GM12878 (cell line): ENCODE measurements at regions not wholly inside any gene's neighbourhood (a gene's known extent, or its start where the extent isn't known, plus 50 kb on each side); places are given as distances from the start of the nearest gene placed in this dataset.

Experiments used
- BHLHE40 ChIP-seq, 2 experiments: fragments of 450-650 bp in 1 of 2; IDR thresholded peaks; 2 replicates each; pipeline ENCODE4 v1.6.1; 2011 to 2017; ENCODE audit warnings: low read depth in 2 of 2, borderline replicate concordance in 1 of 2, improper control_type of control experiment in 1 of 2, low read length in 1 of 2, mild to moderate bottlenecking in 1 of 2
- CEBPB ChIP-seq, 2 experiments: fragments of 150-350 bp in 1 of 2; IDR thresholded peaks; 2 replicates each; pipeline ENCODE4 v1.6.1; 2012 to 2014; ENCODE audit warnings: low read depth in 2 of 2, low read length in 2 of 2, borderline replicate concordance in 1 of 2, inconsistent platforms in 1 of 2
- CHD1 ChIP-seq: IDR thresholded peaks from 2 replicates; pipeline ENCODE4 v1.6.1; 2012; ENCODE audit warnings: low read depth, low read length, improper control_type of control experiment
- E2F4 ChIP-seq: IDR thresholded peaks from 2 replicates; pipeline ENCODE4 v1.6.1; 2012; ENCODE audit warnings: low read depth, low read length, improper control_type of control experiment
- FOS ChIP-seq: IDR thresholded peaks from 3 replicates; pipeline ENCODE4 v1.6.1; 2011; ENCODE audit warnings: borderline replicate concordance; ENCODE audit not compliant: insufficient read length; ENCODE audit errors: extremely low read depth
- HCFC1 ChIP-seq: fragments of 150-350 bp; IDR thresholded peaks from 2 replicates; pipeline ENCODE4 v1.6.1; 2014; ENCODE audit warnings: low read length
- IKZF1 ChIP-seq: fragments of 450-650 bp; conservative IDR thresholded peaks from 2 replicates; pipeline ENCODE4 v1.6.1; 2017; ENCODE audit warnings: antibody characterized with exemption, mild to moderate bottlenecking
- IRF3 ChIP-seq: fragments of 450-650 bp; IDR thresholded peaks from 2 replicates; pipeline ENCODE4 v1.6.1; 2014; ENCODE audit warnings: mild to moderate bottlenecking
- MTA3 ChIP-seq: IDR thresholded peaks from 2 replicates; pipeline ENCODE4 v1.6.1; 2012; ENCODE audit warnings: low read length, inconsistent platforms, borderline replicate concordance
- MXI1 ChIP-seq: fragments of 150-350 bp; IDR thresholded peaks from 2 replicates; pipeline ENCODE4 v1.6.1; 2011; ENCODE audit warnings: low read depth, mild to moderate bottlenecking, inconsistent platforms, low read length, improper control_type of control experiment
- NBN ChIP-seq: fragments of 450-650 bp; IDR thresholded peaks from 2 replicates; pipeline ENCODE4 v1.6.1; 2016
- NRF1 ChIP-seq: conservative IDR thresholded peaks from 2 replicates; pipeline ENCODE4 v1.6.1; 2011; ENCODE audit warnings: mild to moderate bottlenecking, low read depth, low read length, improper control_type of control experiment
- PAX5 ChIP-seq: IDR thresholded peaks from 2 replicates; pipeline ENCODE4 v1.6.1; 2011; ENCODE audit warnings: low read depth, low read length, borderline replicate concordance
- PRDM15 ChIP-seq: fragments of 450-650 bp; formaldehyde crosslinking; IDR thresholded peaks from 2 replicates; pipeline ENCODE4 v1.4.0; 2020; ENCODE audit warnings: mild to moderate bottlenecking, moderate library complexity
- SREBF1 ChIP-seq: IDR thresholded peaks from 2 replicates; pipeline ENCODE4 v1.6.1; 2012; ENCODE audit warnings: mild to moderate bottlenecking, low read length
- SUZ12 ChIP-seq: fragments of 200-600 bp; sonication (generic); IDR thresholded peaks from one replicate; pipeline ENCODE4 v1.6.1; 2018; ENCODE audit warnings: antibody characterized with exemption, mild to moderate bottlenecking; ENCODE audit not compliant: unreplicated experiment
- TAF1 ChIP-seq: IDR thresholded peaks from 2 replicates; pipeline ENCODE4 v1.6.1; 2011; ENCODE audit warnings: mild to moderate bottlenecking, low read depth, low read length, borderline replicate concordance
- TBL1XR1 ChIP-seq: IDR thresholded peaks from 2 replicates; pipeline ENCODE4 v1.6.1; 2012; ENCODE audit warnings: low read depth, low read length, improper control_type of control experiment
- TCF12 ChIP-seq: IDR thresholded peaks from 2 replicates; pipeline ENCODE4 v1.6.1; 2011; ENCODE audit warnings: low read depth, mild to moderate bottlenecking, low read length
- USF1 ChIP-seq: IDR thresholded peaks from 2 replicates; pipeline ENCODE4 v1.6.1; 2011; ENCODE audit warnings: borderline replicate concordance, low read depth, mild to moderate bottlenecking, moderate library complexity, mixed read lengths, low read length; ENCODE audit not compliant: insufficient read depth; ENCODE audit errors: extremely low read length
- YBX1 ChIP-seq: fragments of 450-650 bp; IDR thresholded peaks from 2 replicates; pipeline ENCODE4 v1.6.1; 2016; ENCODE audit warnings: antibody characterized with exemption
- ZBED1 ChIP-seq: IDR thresholded peaks from 2 replicates; pipeline ENCODE4 v1.6.1; 2016; ENCODE audit warnings: borderline replicate concordance
- ZNF217 ChIP-seq: fragments of 450-650 bp; IDR thresholded peaks from 2 replicates; pipeline ENCODE4 v1.6.1; 2017; ENCODE audit warnings: antibody characterized with exemption, mild to moderate bottlenecking
- ZNF384 ChIP-seq: IDR thresholded peaks from 2 replicates; pipeline ENCODE4 v1.6.1; 2012; ENCODE audit warnings: low read depth, mild to moderate bottlenecking, low read length, improper control_type of control experiment, borderline replicate concordance

- TF ChIP-seq E2F4 = peak; percentile 20; the same call in 1 of the 2 replicates
- no peak for TF ChIP-seq CEBPB (IDR thresholded peaks at IDR 0.05; ENCODE audit: borderline replicate concordance in 1 of 2, low read depth in 2 of 2, low read length in 2 of 2)
- peak; percentile 91 to 95 for TF ChIP-seq BHLHE40 (IDR thresholded peaks at IDR 0.05; ENCODE audit: borderline replicate concordance in 1 of 2, low read depth in 2 of 2, low read length in 1 of 2)
- no peak for TF ChIP-seq IKZF1
- TF ChIP-seq NBN = peak; percentile 46; the same call in 1 of the 2 replicates
- TF ChIP-seq IRF3 = peak; percentile 95
- no peak; the same call in 1 of the 2 replicates for TF ChIP-seq HCFC1
- TF ChIP-seq ZBED1 = no peak
- peak; percentile 65 for TF ChIP-seq FOS
- no peak for TF ChIP-seq ZNF384
- TF ChIP-seq TAF1 = no peak
- peak; percentile 40; the same call in 1 of the 2 replicates for TF ChIP-seq ZNF217
- no peak for TF ChIP-seq PRDM15 (CRISPR knock-in tag)
- TF ChIP-seq MTA3 = no peak
- TF ChIP-seq TBL1XR1 = no peak
- TF ChIP-seq SUZ12 = no peak
- TF ChIP-seq PAX5 = peak; percentile 2; the same call in 1 of the 2 replicates
- TF ChIP-seq MXI1 = peak; percentile 91
- no peak for TF ChIP-seq NRF1
- TF ChIP-seq YBX1 = no peak
- peak; percentile 97 for TF ChIP-seq USF1
- TF ChIP-seq CHD1 = no peak
- TF ChIP-seq SREBF1 = no peak
- TF ChIP-seq TCF12 = no peak
These were observed 81.5 kb downstream of the PTPDC1 start (continued) for GRCh38 chr9:94165592-94166235.
